ENCODE measurements at regions not wholly inside any gene's neighbourhood (a gene's known extent, or its start where the extent isn't known, plus 50 kb on each side); places are given as distances from the start of the nearest gene placed in this dataset.

DNA sequence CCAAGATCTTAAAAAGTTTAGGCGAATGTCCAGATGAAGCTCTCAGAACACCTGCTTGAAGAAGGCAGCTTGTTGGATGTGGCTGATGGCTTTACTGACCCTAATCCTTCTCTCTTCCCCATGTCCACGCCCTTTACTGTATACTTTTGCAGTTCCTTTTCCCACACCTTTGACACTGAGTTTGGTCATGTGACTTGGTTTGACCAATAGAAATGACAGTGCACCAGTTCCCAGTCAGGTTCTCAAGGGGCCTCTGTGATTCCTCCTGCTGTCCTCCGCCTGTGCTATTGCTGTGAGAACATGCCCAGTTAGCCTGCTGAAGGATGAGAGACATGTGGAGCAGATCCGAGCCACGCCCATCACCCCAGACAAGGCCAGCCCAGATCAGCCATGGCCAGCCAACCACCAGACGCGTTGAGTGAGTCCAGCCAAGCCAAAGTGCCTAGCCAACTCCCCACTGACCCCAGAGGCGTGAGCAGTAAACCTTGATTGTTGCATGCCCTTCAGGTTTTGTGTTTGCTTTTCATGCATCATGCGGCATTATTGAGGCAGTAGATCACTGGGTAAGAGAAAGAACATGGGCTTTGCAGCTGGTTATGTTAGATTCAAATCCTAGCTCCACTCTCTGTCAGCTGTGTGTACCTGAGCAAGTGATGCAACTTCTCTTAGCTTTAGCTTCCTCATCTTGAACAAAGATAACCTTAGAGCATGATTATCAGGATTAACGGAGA, 258.0 kb upstream of the SIX2 start:
- DNase-seq (ENCODE audit: extremely low spot score), result no peak
- Histone ChIP-seq H3K36me3 (no peaks in the 10 kb centered on the region), H3K27me3 (peaks cover 0 to 7% (median 0%) of the 10 kb centered on the region in 4 donors), H3K9me3 (no peaks in the 10 kb centered on the region), H3K4me1 (peaks cover 0 to 12% (median 4%) of the 10 kb centered on the region in 4 donors), H3K4me3 (no peak overlapping the region), H3K27ac (replicated peaks in 1 of 4) (no peak overlapping the region)
- WGBS, result 96% methylated on average over 9 of the region's 10 CpGs
- TF ChIP-seq, protein P1, sequence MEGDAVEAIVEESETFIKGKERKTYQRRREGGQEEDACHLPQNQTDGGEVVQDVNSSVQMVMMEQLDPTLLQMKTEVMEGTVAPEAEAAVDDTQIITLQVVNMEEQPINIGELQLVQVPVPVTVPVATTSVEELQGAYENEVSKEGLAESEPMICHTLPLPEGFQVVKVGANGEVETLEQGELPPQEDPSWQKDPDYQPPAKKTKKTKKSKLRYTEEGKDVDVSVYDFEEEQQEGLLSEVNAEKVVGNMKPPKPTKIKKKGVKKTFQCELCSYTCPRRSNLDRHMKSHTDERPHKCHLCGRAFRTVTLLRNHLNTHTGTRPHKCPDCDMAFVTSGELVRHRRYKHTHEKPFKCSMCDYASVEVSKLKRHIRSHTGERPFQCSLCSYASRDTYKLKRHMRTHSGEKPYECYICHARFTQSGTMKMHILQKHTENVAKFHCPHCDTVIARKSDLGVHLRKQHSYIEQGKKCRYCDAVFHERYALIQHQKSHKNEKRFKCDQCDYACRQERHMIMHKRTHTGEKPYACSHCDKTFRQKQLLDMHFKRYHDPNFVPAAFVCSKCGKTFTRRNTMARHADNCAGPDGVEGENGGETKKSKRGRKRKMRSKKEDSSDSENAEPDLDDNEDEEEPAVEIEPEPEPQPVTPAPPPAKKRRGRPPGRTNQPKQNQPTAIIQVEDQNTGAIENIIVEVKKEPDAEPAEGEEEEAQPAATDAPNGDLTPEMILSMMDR (IDR thresholded peaks at IDR 0.05), result no peak
- TF ChIP-seq POLR2A (IDR thresholded peaks at IDR 0.05; ENCODE audit: low read depth), result no peak
- TF ChIP-seq EP300 (IDR thresholded peaks at IDR 0.05), result no peak
- no peak for TF ChIP-seq POLR2AphosphoS5 (IDR thresholded peaks at IDR 0.05)
- intact Hi-C loops (cut with DNase I), result no loop called here

DNA sequence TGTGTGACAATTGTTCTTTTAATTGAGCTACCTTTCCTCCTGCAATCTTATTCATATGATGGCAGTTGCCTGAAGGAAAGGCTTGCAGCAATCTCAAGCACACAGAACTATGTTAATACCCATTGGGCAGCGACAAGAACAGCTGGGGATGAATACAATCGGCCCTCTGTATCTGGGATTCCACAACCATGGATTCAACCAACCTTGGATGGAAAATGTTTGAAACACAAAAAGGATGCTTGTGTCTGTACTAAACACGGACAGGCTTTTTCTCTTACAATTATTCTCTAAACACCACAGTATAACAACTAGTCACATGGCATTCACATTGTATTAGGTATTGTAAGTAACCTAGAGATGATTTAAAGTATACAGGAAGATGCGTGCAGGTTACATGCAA, 256.1 kb upstream of the SIX2 start:
- TF ChIP-seq POLR2A (IDR thresholded peaks at IDR 0.05; ENCODE audit: low read depth), result no peak
- TF ChIP-seq EP300 (IDR thresholded peaks at IDR 0.05), result no peak

DNA sequence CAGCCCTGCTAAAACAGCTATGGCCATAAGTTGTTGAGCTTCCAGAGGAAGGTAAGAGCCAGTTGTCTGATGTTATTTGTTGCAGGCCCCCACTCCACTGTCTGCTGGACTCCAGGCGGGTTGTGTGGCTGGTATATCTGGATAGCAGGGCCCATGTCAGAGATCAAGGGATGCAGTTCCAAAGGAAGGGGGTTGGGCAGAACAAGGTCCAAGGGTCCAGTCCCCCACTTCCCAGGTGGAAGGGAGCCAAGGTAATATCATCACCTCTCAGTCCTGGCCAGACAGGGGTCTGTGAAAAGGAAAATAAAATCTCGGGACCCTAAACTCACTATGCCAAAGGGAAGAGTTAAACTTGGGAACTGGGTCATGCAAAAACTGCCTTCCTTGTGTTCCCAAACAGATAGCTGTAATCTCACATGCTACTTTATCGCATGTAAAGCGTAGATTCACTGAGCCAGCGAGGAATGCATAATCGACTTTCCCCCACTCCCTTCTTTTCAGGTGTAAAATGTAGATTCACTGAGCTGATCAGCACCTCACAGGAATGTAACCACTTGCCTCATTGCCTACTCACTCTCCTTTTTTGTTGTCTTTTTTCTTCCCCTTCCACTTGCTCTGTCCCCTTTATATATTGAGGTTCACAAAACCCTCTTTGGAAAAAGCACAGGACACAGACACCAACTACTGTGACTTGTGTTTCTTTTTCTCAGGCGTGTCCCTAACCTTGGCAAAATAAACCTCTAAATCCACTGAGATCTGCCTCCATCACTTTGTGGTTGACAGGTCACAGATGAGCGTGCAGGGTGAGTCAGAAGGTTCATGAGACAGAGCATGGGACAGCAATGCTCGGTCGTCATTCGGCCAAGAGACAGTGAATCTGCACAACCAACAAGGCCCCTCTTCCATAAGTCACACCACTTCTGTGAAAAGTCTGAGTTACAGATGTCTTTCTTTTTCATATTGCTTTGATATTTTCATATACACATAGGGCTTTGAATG, 255.3 kb upstream of the SIX2 start:
- Histone ChIP-seq H3K4me3 (no peak overlapping the region), H3K27me3 (peaks cover 0 to 12% (median 0%) of the 10 kb centered on the region in 4 donors), H3K27ac (replicated peaks in 1 of 4) (no peak overlapping the region), H3K36me3 (no peaks in the 10 kb centered on the region), H3K4me1 (peaks cover 4 to 13% (median 6%) of the 10 kb centered on the region in 4 donors), H3K9me3 (no peaks in the 10 kb centered on the region)
- intact Hi-C loops (cut with DNase I), result no loop called here
- TF ChIP-seq POLR2A (IDR thresholded peaks at IDR 0.05; ENCODE audit: low read depth) (no peak), POLR2AphosphoS5 (IDR thresholded peaks at IDR 0.05) (no peak), EP300 (IDR thresholded peaks at IDR 0.05) (no peak)
- TF ChIP-seq, protein P1 (IDR thresholded peaks at IDR 0.05), result no peak
- WGBS, result 90% methylated on average over 11 of the region's 11 CpGs
- DNase-seq (ENCODE audit: extremely low spot score), result no peak

More for the DNA sequence above, 256.1 kb upstream of the SIX2 start:
- Histone ChIP-seq H3K36me3 (no peaks in the 10 kb centered on the region), H3K4me3 (no peak overlapping the region), H3K27ac (replicated peaks in 1 of 4) (no peak overlapping the region), H3K4me1 (peaks cover 0 to 12% (median 4%) of the 10 kb centered on the region in 4 donors), H3K9me3 (no peaks in the 10 kb centered on the region), H3K27me3 (peaks cover 0 to 12% (median 0%) of the 10 kb centered on the region in 4 donors)
- DNase-seq (ENCODE audit: extremely low spot score), result no peak
- intact Hi-C loops (cut with DNase I), result no loop called here
- WGBS, result 94% methylated on average over 4 of the region's 4 CpGs

DNA sequence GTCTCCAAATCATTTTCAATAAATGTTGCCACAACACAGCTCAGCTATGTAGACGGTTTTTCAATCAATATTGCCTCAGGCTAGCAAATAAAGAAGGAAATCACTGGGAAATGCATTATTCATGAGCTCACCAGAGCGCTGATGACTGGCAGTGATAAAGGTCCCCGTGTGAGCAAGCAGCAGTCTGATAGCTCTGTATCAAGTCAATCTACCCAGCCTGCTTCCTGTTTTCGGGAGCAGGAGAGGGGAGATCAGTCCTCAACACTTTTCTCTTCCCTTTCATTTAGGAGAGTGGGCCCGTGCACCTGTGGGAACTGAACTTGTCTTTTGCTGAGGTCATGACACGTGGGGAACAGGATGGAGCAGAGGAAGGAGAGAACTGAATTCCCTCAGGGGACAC, 253.9 kb upstream of the SIX2 start:
- Histone ChIP-seq H3K4me1 (peaks cover 5 to 19% (median 11%) of the 10 kb centered on the region in 4 donors), H3K9me3 (no peaks in the 10 kb centered on the region), H3K27ac (replicated peaks in 1 of 4) (no peak overlapping the region), H3K4me3 (no peak overlapping the region), H3K36me3 (no peaks in the 10 kb centered on the region), H3K27me3 (peaks cover 0 to 12% (median 0%) of the 10 kb centered on the region in 4 donors)
- DNase-seq (ENCODE audit: extremely low spot score), result no peak
- no peak for TF ChIP-seq POLR2A (IDR thresholded peaks at IDR 0.05; ENCODE audit: low read depth)
- TF ChIP-seq, protein P1 (IDR thresholded peaks at IDR 0.05), result no peak
- TF ChIP-seq POLR2AphosphoS5 (IDR thresholded peaks at IDR 0.05), result no peak
- no peak for TF ChIP-seq EP300 (IDR thresholded peaks at IDR 0.05)
- 66% methylated on average over 6 of the region's 6 CpGs for WGBS
- intact Hi-C loops (cut with DNase I), result no loop called here

DNA sequence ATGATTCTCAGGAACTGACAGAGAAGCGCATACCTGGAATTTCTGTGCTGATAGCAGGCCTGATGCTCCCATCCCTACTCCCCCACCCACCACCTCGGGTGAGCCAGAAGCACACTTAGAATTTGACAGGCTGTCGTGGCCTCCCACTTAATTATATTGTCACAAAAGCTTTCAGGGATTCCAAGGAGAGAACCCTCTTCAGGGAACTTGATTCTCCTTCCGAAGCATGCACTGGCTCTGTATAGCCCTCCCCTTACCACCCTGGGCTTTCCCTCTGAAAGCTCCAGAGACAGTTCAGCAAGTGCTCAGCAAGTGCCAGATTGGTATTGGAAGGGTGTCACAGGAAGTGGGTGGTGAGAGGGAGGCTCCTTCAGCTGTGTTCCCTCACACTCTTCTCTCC, 252.5 kb upstream of the SIX2 start:
- intact Hi-C loops (cut with DNase I), result no loop called here
- DNase-seq (ENCODE audit: extremely low spot score), result no peak
- TF ChIP-seq, protein P1 (IDR thresholded peaks at IDR 0.05), result no peak
- no peak for TF ChIP-seq EP300 (IDR thresholded peaks at IDR 0.05)
- H3K36me3 ChIP-seq, result no peaks in the 10 kb centered on the region
- 80% methylated on average over 4 of the region's 4 CpGs for WGBS
- H3K4me1 ChIP-seq, result peaks cover 5 to 33% (median 25%) of the 10 kb centered on the region in 4 donors
- H3K27ac ChIP-seq (replicated peaks in 1 of 4), result no peak overlapping the region
- H3K4me3 ChIP-seq, result no peak overlapping the region
- no peaks in the 10 kb centered on the region for H3K9me3 ChIP-seq
- peaks cover 0 to 12% (median 0%) of the 10 kb centered on the region in 4 donors for H3K27me3 ChIP-seq

Data from esophagus muscularis mucosa (tissue), 4 donors.